Mononuclear cell (primary cell): ENCODE measurements at regions not wholly inside any gene's neighbourhood (a gene's known extent, or its start where the extent isn't known, plus 50 kb on each side); places are given as distances from the start of the nearest gene placed in this dataset.
"Not testable (repeated sequence)": the region's sequence is repeated elsewhere in the genome, so short reads cannot be mapped to it uniquely, and the experiment has no call there.

Experiments
- H3K27me3 ChIP-seq: 2 replicates; pipeline ENCODE4 v1.6.0; 2011; ENCODE audit warnings: low read length, control low read depth; ENCODE audit not compliant: insufficient read depth
- H3K4me1 ChIP-seq: 2 replicates; pipeline ENCODE4 v1.5.1; 2011; ENCODE audit warnings: mild to moderate bottlenecking, low read length, control low read depth; ENCODE audit not compliant: insufficient read depth
- H3K4me3 ChIP-seq: 2 replicates; pipeline ENCODE4 v1.5.1; 2011; ENCODE audit warnings: mild to moderate bottlenecking, low read length, moderate library complexity
- H3K9me3 ChIP-seq: 2 replicates; pipeline ENCODE4 v1.5.1; 2011; ENCODE audit warnings: low read depth, mild to moderate bottlenecking, control low read depth, low read length

- Histone ChIP-seq H3K4me3 (no peak overlapping the region), H3K27me3 (no peaks in the 10 kb centered on the region), H3K4me1 (no peaks in the 10 kb centered on the region), H3K9me3 (no peaks in the 10 kb centered on the region)
Observed at GRCh38 chr5:93359296-93359959, 221.6 kb downstream of the NR2F1-AS1 start.

GRCh38 chr5:93358176-93358575 lies 222.8 kb downstream of the NR2F1-AS1 start:
- Histone ChIP-seq H3K4me1 (no peaks in the 10 kb centered on the region), H3K4me3 (no peak overlapping the region), H3K9me3 (no peaks in the 10 kb centered on the region), H3K27me3 (no peaks in the 10 kb centered on the region)

- Histone ChIP-seq H3K27me3 (no peaks in the 10 kb centered on the region), H3K4me1 (no peaks in the 10 kb centered on the region), H3K9me3 (no peaks in the 10 kb centered on the region), H3K4me3 (no peak overlapping the region)
Observed at GRCh38 chr5:93357686-93358085, 223.3 kb downstream of the NR2F1-AS1 start.

GRCh38 chr5:93355691-93356090 lies 225.3 kb downstream of the NR2F1-AS1 start:
- H3K27me3 ChIP-seq = no peaks in the 10 kb centered on the region
- no peaks in the 10 kb centered on the region for H3K4me1 ChIP-seq
- H3K4me3 ChIP-seq = no peak overlapping the region
- no peaks in the 10 kb centered on the region for H3K9me3 ChIP-seq

GRCh38 chr5:93352186-93352585 lies 228.8 kb downstream of the NR2F1-AS1 start:
- H3K27me3 ChIP-seq = no peaks in the 10 kb centered on the region

GRCh38 chr5:93349613-93350012 lies 231.4 kb downstream of the NR2F1-AS1 start:
- Histone ChIP-seq H3K27me3 (no peaks in the 10 kb centered on the region), H3K4me1 (no peaks in the 10 kb centered on the region), H3K4me3 (no peak overlapping the region), H3K9me3 (no peaks in the 10 kb centered on the region)

More at GRCh38 chr5:93352186-93352585, 228.8 kb downstream of the NR2F1-AS1 start:
- no peak overlapping the region for H3K4me3 ChIP-seq
- H3K9me3 ChIP-seq = no peaks in the 10 kb centered on the region
- H3K4me1 ChIP-seq = no peaks in the 10 kb centered on the region

- Histone ChIP-seq H3K4me3 (no peak overlapping the region), H3K4me1 (no peaks in the 10 kb centered on the region), H3K27me3 (no peaks in the 10 kb centered on the region), H3K9me3 (no peaks in the 10 kb centered on the region)
Observed at GRCh38 chr5:93348231-93348630, 232.8 kb downstream of the NR2F1-AS1 start.

GRCh38 chr5:93346850-93347249 lies 234.2 kb downstream of the NR2F1-AS1 start:
- H3K27me3 ChIP-seq, H3K9me3 ChIP-seq, H3K4me1 ChIP-seq, H3K4me3 ChIP-seq: not testable (repeated sequence)

- Histone ChIP-seq H3K4me1 (no peaks in the 10 kb centered on the region), H3K27me3 (no peaks in the 10 kb centered on the region), H3K9me3 (no peaks in the 10 kb centered on the region), H3K4me3 (no peak overlapping the region)
Observed at GRCh38 chr5:93346301-93346700, 234.7 kb downstream of the NR2F1-AS1 start.

GRCh38 chr5:93343570-93343969 lies 237.4 kb downstream of the NR2F1-AS1 start:
- Histone ChIP-seq H3K4me3 (no peak overlapping the region), H3K4me1 (no peaks in the 10 kb centered on the region), H3K9me3 (no peaks in the 10 kb centered on the region), H3K27me3 (no peaks in the 10 kb centered on the region)

- no peaks in the 10 kb centered on the region for H3K27me3 ChIP-seq
- H3K4me1 ChIP-seq = no peaks in the 10 kb centered on the region
- H3K9me3 ChIP-seq = no peaks in the 10 kb centered on the region
- H3K4me3 ChIP-seq = no peak overlapping the region
Observed at GRCh38 chr5:93342563-93343061, 238.4 kb downstream of the NR2F1-AS1 start.

GRCh38 chr5:93340881-93341280 lies 240.1 kb downstream of the NR2F1-AS1 start:
- no peak overlapping the region for H3K4me3 ChIP-seq
- H3K27me3 ChIP-seq = no peaks in the 10 kb centered on the region
- H3K9me3 ChIP-seq = no peaks in the 10 kb centered on the region
- H3K4me1 ChIP-seq = no peaks in the 10 kb centered on the region

- Histone ChIP-seq H3K9me3 (no peaks in the 10 kb centered on the region), H3K27me3 (no peaks in the 10 kb centered on the region), H3K4me3 (no peak overlapping the region), H3K4me1 (no peaks in the 10 kb centered on the region)
Observed at GRCh38 chr5:93337138-93337537, 243.9 kb downstream of the NR2F1-AS1 start.

- no peaks in the 10 kb centered on the region for H3K4me1 ChIP-seq
- no peaks in the 10 kb centered on the region for H3K9me3 ChIP-seq
- no peak overlapping the region for H3K4me3 ChIP-seq
- H3K27me3 ChIP-seq = no peaks in the 10 kb centered on the region
Observed at GRCh38 chr5:93336330-93337110, 244.5 kb downstream of the NR2F1-AS1 start.

GRCh38 chr5:93331863-93332262 lies 249.2 kb downstream of the NR2F1-AS1 start:
- Histone ChIP-seq H3K4me3 (no peak overlapping the region), H3K27me3 (no peaks in the 10 kb centered on the region), H3K9me3 (no peaks in the 10 kb centered on the region), H3K4me1 (no peaks in the 10 kb centered on the region)

GRCh38 chr5:93331241-93331640 lies 249.8 kb downstream of the NR2F1-AS1 start:
- Histone ChIP-seq H3K4me1 (no peaks in the 10 kb centered on the region), H3K27me3 (no peaks in the 10 kb centered on the region), H3K4me3 (no peak overlapping the region), H3K9me3 (no peaks in the 10 kb centered on the region)
